ENCODE measurements at regions not wholly inside any gene's neighbourhood (a gene's known extent, or its start where the extent isn't known, plus 50 kb on each side); places are given as distances from the start of the nearest gene placed in this dataset.

- no peaks in the 10 kb centered on the region for H3K4me1 ChIP-seq (ENCODE audit: insufficient read depth, low read length)
- no peak for DNase-seq
- peaks cover 0 to 8% (median 2%) of the 10 kb centered on the region in 5 donors for H3K9me3 Mint-ChIP-seq
- CTCF ChIA-PET = no interaction called here
- no peaks in the 10 kb centered on the region for H3K27me3 ChIP-seq (ENCODE audit: insufficient read depth, low read length, poor library complexity, severe bottlenecking)
- no peaks in the 10 kb centered on the region for H3K4me1 Mint-ChIP-seq
- H3K27me3 Mint-ChIP-seq = no peaks in the 10 kb centered on the region
- H3K36me3 ChIP-seq (ENCODE audit: insufficient read depth, low read length) = no peaks in the 10 kb centered on the region
- H3K27ac ChIP-seq (ENCODE audit: low read depth, low read length) = no peak overlapping the region
- no peak overlapping the region for H3K27ac Mint-ChIP-seq
- H3K36me3 Mint-ChIP-seq = no peaks in the 10 kb centered on the region
- no peak overlapping the region for H3K4me3 ChIP-seq (ENCODE audit: low read length)
- no peak overlapping the region for H3K4me3 Mint-ChIP-seq
- H3K9me3 ChIP-seq (ENCODE audit: low read length) = no peaks in the 10 kb centered on the region
- POLR2A ChIA-PET = no interaction called here
These were observed 1045.2 kb upstream of the NRXN1 start for GRCh38 chr2:52077159-52077558.

GRCh38 chr2:52074130-52074719, 1042.3 kb upstream of the NRXN1 start:
- POLR2A ChIA-PET = no interaction called here

GRCh38 chr2:52072949-52073348, 1041.0 kb upstream of the NRXN1 start:
- no peak for DNase-seq
- Mint-ChIP-seq H3K36me3 (no peaks in the 10 kb centered on the region), H3K9me3 (peaks cover 2 to 11% (median 3%) of the 10 kb centered on the region in 5 donors), H3K27ac (no peak overlapping the region), H3K4me3 (no peak overlapping the region), H3K4me1 (no peaks in the 10 kb centered on the region), H3K27me3 (no peaks in the 10 kb centered on the region)
- Histone ChIP-seq H3K9me3 (ENCODE audit: low read length) (no peaks in the 10 kb centered on the region), H3K36me3 (ENCODE audit: insufficient read depth, low read length) (no peaks in the 10 kb centered on the region), H3K27me3 (ENCODE audit: insufficient read depth, low read length, poor library complexity, severe bottlenecking) (no peaks in the 10 kb centered on the region), H3K27ac (ENCODE audit: low read depth, low read length) (no peak overlapping the region), H3K4me3 (ENCODE audit: low read length) (no peak overlapping the region), H3K4me1 (ENCODE audit: insufficient read depth, low read length) (no peaks in the 10 kb centered on the region)
- CTCF ChIA-PET = no interaction called here
- POLR2A ChIA-PET = no interaction called here

More at GRCh38 chr2:52074130-52074719, 1042.3 kb upstream of the NRXN1 start:
- no peaks in the 10 kb centered on the region for H3K27me3 Mint-ChIP-seq
- Histone ChIP-seq H3K9me3 (ENCODE audit: low read length) (no peaks in the 10 kb centered on the region), H3K27ac (ENCODE audit: low read depth, low read length) (no peak overlapping the region), H3K4me3 (ENCODE audit: low read length) (no peak overlapping the region), H3K36me3 (ENCODE audit: insufficient read depth, low read length) (no peaks in the 10 kb centered on the region), H3K27me3 (ENCODE audit: insufficient read depth, low read length, poor library complexity, severe bottlenecking) (no peaks in the 10 kb centered on the region), H3K4me1 (ENCODE audit: insufficient read depth, low read length) (no peaks in the 10 kb centered on the region)
- H3K4me3 Mint-ChIP-seq = no peak overlapping the region
- DNase-seq = no peak
- CTCF ChIA-PET = no interaction called here
- peaks cover 2 to 11% (median 3%) of the 10 kb centered on the region in 5 donors for H3K9me3 Mint-ChIP-seq
- H3K4me1 Mint-ChIP-seq = no peaks in the 10 kb centered on the region
- no peaks in the 10 kb centered on the region for H3K36me3 Mint-ChIP-seq
- H3K27ac Mint-ChIP-seq = peak overlapping the region in 1 of 8 donors; percentile 74

- peaks cover 2 to 12% (median 3%) of the 10 kb centered on the region in 5 donors for H3K9me3 Mint-ChIP-seq
- no peak for DNase-seq
- Histone ChIP-seq H3K36me3 (ENCODE audit: insufficient read depth, low read length) (no peaks in the 10 kb centered on the region), H3K4me1 (ENCODE audit: insufficient read depth, low read length) (no peaks in the 10 kb centered on the region), H3K27ac (ENCODE audit: low read depth, low read length) (no peak overlapping the region), H3K27me3 (ENCODE audit: insufficient read depth, low read length, poor library complexity, severe bottlenecking) (no peaks in the 10 kb centered on the region), H3K4me3 (ENCODE audit: low read length) (no peak overlapping the region), H3K9me3 (ENCODE audit: low read length) (no peaks in the 10 kb centered on the region)
- POLR2A ChIA-PET = no interaction called here
- H3K36me3 Mint-ChIP-seq = no peaks in the 10 kb centered on the region
- no peaks in the 10 kb centered on the region for H3K4me1 Mint-ChIP-seq
- no peaks in the 10 kb centered on the region for H3K27me3 Mint-ChIP-seq
- CTCF ChIA-PET = no interaction called here
- no peak overlapping the region for H3K4me3 Mint-ChIP-seq
- H3K27ac Mint-ChIP-seq = no peak overlapping the region
These were observed 1038.7 kb upstream of the NRXN1 start for GRCh38 chr2:52070665-52071064.

GRCh38 chr2:52064234-52064633, 1032.3 kb upstream of the NRXN1 start:
- Mint-ChIP-seq H3K4me1 (no peaks in the 10 kb centered on the region), H3K9me3 (peaks cover 2 to 23% (median 7%) of the 10 kb centered on the region in 5 donors), H3K27ac (no peak overlapping the region), H3K4me3 (no peak overlapping the region), H3K27me3 (no peaks in the 10 kb centered on the region), H3K36me3 (no peaks in the 10 kb centered on the region)
- no peaks in the 10 kb centered on the region for H3K9me3 ChIP-seq (ENCODE audit: low read length)
- no peak overlapping the region for H3K4me3 ChIP-seq (ENCODE audit: low read length)
- H3K27me3 ChIP-seq (ENCODE audit: insufficient read depth, low read length, poor library complexity, severe bottlenecking) = no peaks in the 10 kb centered on the region
- no peak for DNase-seq
- H3K27ac ChIP-seq (ENCODE audit: low read depth, low read length) = no peak overlapping the region
- POLR2A ChIA-PET = no interaction called here
- H3K36me3 ChIP-seq (ENCODE audit: insufficient read depth, low read length) = no peaks in the 10 kb centered on the region
- CTCF ChIA-PET = no interaction called here
- H3K4me1 ChIP-seq (ENCODE audit: insufficient read depth, low read length) = no peaks in the 10 kb centered on the region

GRCh38 chr2:52054824-52055223, 1022.9 kb upstream of the NRXN1 start:
- CTCF ChIA-PET = no interaction called here
- POLR2A ChIA-PET = no interaction called here
- no peaks in the 10 kb centered on the region for H3K4me1 Mint-ChIP-seq
- H3K36me3 ChIP-seq (ENCODE audit: insufficient read depth, low read length) = no peaks in the 10 kb centered on the region
- no peaks in the 10 kb centered on the region for H3K36me3 Mint-ChIP-seq
- H3K9me3 Mint-ChIP-seq = peaks cover 9 to 29% (median 16%) of the 10 kb centered on the region in 5 donors
- no peak overlapping the region for H3K27ac ChIP-seq (ENCODE audit: low read depth, low read length)
- DNase-seq = no peak
- H3K4me1 ChIP-seq (ENCODE audit: insufficient read depth, low read length) = no peaks in the 10 kb centered on the region
- no peaks in the 10 kb centered on the region for H3K27me3 ChIP-seq (ENCODE audit: insufficient read depth, low read length, poor library complexity, severe bottlenecking)
- no peaks in the 10 kb centered on the region for H3K9me3 ChIP-seq (ENCODE audit: low read length)
- no peak overlapping the region for H3K4me3 Mint-ChIP-seq
- no peak overlapping the region for H3K4me3 ChIP-seq (ENCODE audit: low read length)
- no peak overlapping the region for H3K27ac Mint-ChIP-seq
- no peaks in the 10 kb centered on the region for H3K27me3 Mint-ChIP-seq

- Histone ChIP-seq H3K9me3 (ENCODE audit: low read length) (no peaks in the 10 kb centered on the region), H3K4me3 (ENCODE audit: low read length) (no peak overlapping the region), H3K4me1 (ENCODE audit: insufficient read depth, low read length) (no peaks in the 10 kb centered on the region), H3K27me3 (ENCODE audit: insufficient read depth, low read length, poor library complexity, severe bottlenecking) (no peaks in the 10 kb centered on the region), H3K36me3 (ENCODE audit: insufficient read depth, low read length) (no peaks in the 10 kb centered on the region), H3K27ac (ENCODE audit: low read depth, low read length) (no peak overlapping the region)
- CTCF ChIA-PET = no interaction called here
- Mint-ChIP-seq H3K9me3 (peaks cover 0 to 26% (median 3%) of the 10 kb centered on the region in 5 donors), H3K27ac (no peak overlapping the region), H3K4me3 (no peak overlapping the region), H3K4me1 (no peaks in the 10 kb centered on the region), H3K27me3 (no peaks in the 10 kb centered on the region), H3K36me3 (no peaks in the 10 kb centered on the region)
- POLR2A ChIA-PET = no interaction called here
- no peak for DNase-seq
These were observed 1004.9 kb upstream of the NRXN1 start for GRCh38 chr2:52036853-52037252.

GRCh38 chr2:52036024-52036423, 1004.1 kb upstream of the NRXN1 start:
- no peaks in the 10 kb centered on the region for H3K27me3 Mint-ChIP-seq
- H3K4me3 ChIP-seq (ENCODE audit: low read length) = no peak overlapping the region
- no peaks in the 10 kb centered on the region for H3K4me1 ChIP-seq (ENCODE audit: insufficient read depth, low read length)
- DNase-seq = no peak
- no peaks in the 10 kb centered on the region for H3K27me3 ChIP-seq (ENCODE audit: insufficient read depth, low read length, poor library complexity, severe bottlenecking)
- H3K4me1 Mint-ChIP-seq = no peaks in the 10 kb centered on the region
- ChIA-PET CTCF (no interaction called here), POLR2A (no interaction called here)
- H3K36me3 Mint-ChIP-seq = no peaks in the 10 kb centered on the region
- no peak overlapping the region for H3K27ac Mint-ChIP-seq
- no peak overlapping the region for H3K4me3 Mint-ChIP-seq
- H3K27ac ChIP-seq (ENCODE audit: low read depth, low read length) = no peak overlapping the region
- no peaks in the 10 kb centered on the region for H3K9me3 ChIP-seq (ENCODE audit: low read length)
- H3K9me3 Mint-ChIP-seq = peaks cover 0 to 30% (median 3%) of the 10 kb centered on the region in 5 donors
- H3K36me3 ChIP-seq (ENCODE audit: insufficient read depth, low read length) = no peaks in the 10 kb centered on the region

GRCh38 chr2:52035391-52035790, 1003.5 kb upstream of the NRXN1 start:
- no peak overlapping the region for H3K4me3 ChIP-seq (ENCODE audit: low read length)
- ChIA-PET POLR2A (no interaction called here), CTCF (no interaction called here)
- H3K9me3 ChIP-seq (ENCODE audit: low read length) = no peaks in the 10 kb centered on the region
- no peak overlapping the region for H3K27ac ChIP-seq (ENCODE audit: low read depth, low read length)
- no peaks in the 10 kb centered on the region for H3K27me3 Mint-ChIP-seq
- H3K27me3 ChIP-seq (ENCODE audit: insufficient read depth, low read length, poor library complexity, severe bottlenecking) = no peaks in the 10 kb centered on the region
- no peaks in the 10 kb centered on the region for H3K36me3 ChIP-seq (ENCODE audit: insufficient read depth, low read length)
- no peaks in the 10 kb centered on the region for H3K36me3 Mint-ChIP-seq
- H3K27ac Mint-ChIP-seq = peak overlapping the region in 1 of 8 donors; percentile 5
- no peaks in the 10 kb centered on the region for H3K4me1 Mint-ChIP-seq
- no peak overlapping the region for H3K4me3 Mint-ChIP-seq
- DNase-seq = no peak
- H3K9me3 Mint-ChIP-seq = peaks cover 0 to 30% (median 3%) of the 10 kb centered on the region in 5 donors
- no peaks in the 10 kb centered on the region for H3K4me1 ChIP-seq (ENCODE audit: insufficient read depth, low read length)

Measured in CD8-positive, alpha-beta memory T cell (primary cell).